Mesenchymal stem cell (in vitro differentiated cells and primary cell): ENCODE measurements at regions not wholly inside any gene's neighbourhood (a gene's known extent, or its start where the extent isn't known, plus 50 kb on each side); places are given as distances from the start of the nearest gene placed in this dataset.

ENCODE experiments used
- DNase-seq: peaks from one replicate; pipeline ENCODE4 v3.0.0-alpha.2; 2013
- H2AFZ ChIP-seq: one replicate; pipeline ENCODE4 v1.6.1; 2013; ENCODE audit warnings: low read depth, mild to moderate bottlenecking, control low read depth, inconsistent platforms, low read length, moderate library complexity
- H2AK5ac ChIP-seq: 2 replicates; pipeline ENCODE4 v1.6.1; 2013; ENCODE audit warnings: low read length, moderate library complexity, mild to moderate bottlenecking, inconsistent platforms; ENCODE audit not compliant: severe bottlenecking
- H2BK120ac ChIP-seq: one replicate; pipeline ENCODE4 v1.6.1; 2013; ENCODE audit warnings: low read depth, mild to moderate bottlenecking, inconsistent platforms, low read length, moderate library complexity
- H2BK12ac ChIP-seq, 2 experiments: one replicate each; pipeline ENCODE4 v1.6.1; 2013; ENCODE audit warnings: inconsistent platforms in 2 of 2, low read length in 2 of 2, mild to moderate bottlenecking in 2 of 2, moderate library complexity in 2 of 2, control low read depth in 1 of 2
- H2BK15ac ChIP-seq: one replicate; pipeline ENCODE4 v1.6.1; 2013; ENCODE audit warnings: mild to moderate bottlenecking, low read depth, inconsistent platforms; ENCODE audit not compliant: poor library complexity, severe bottlenecking
- H2BK5ac ChIP-seq: 2 replicates; pipeline ENCODE4 v1.6.1; 2013; ENCODE audit warnings: low read depth, mild to moderate bottlenecking, low read length, control low read depth, inconsistent platforms; ENCODE audit not compliant: poor library complexity, severe bottlenecking
- H3K14ac ChIP-seq, 2 experiments: one replicate each; pipeline ENCODE4 v1.6.1; 2013; ENCODE audit warnings: inconsistent platforms in 2 of 2, low read length in 2 of 2, control low read depth in 1 of 2, mild to moderate bottlenecking in 1 of 2, moderate library complexity in 1 of 2
- H3K18ac ChIP-seq, 2 experiments: one replicate each; pipeline ENCODE4 v1.6.1; 2013; ENCODE audit warnings: inconsistent platforms in 2 of 2, low read length in 2 of 2, control low read depth in 1 of 2, low read depth in 1 of 2, mild to moderate bottlenecking in 1 of 2
- H3K23ac ChIP-seq, 2 experiments: one replicate each; pipeline ENCODE4 v1.6.1; 2013; ENCODE audit warnings: inconsistent platforms in 2 of 2, low read length in 2 of 2, mild to moderate bottlenecking in 2 of 2, moderate library complexity in 2 of 2, control low read depth in 1 of 2
- H3K27ac ChIP-seq: 2 replicates; pipeline ENCODE4 v1.5.1; 2013; ENCODE audit warnings: mild to moderate bottlenecking, moderate library complexity, low read length, control low read depth, inconsistent platforms; ENCODE audit not compliant: poor library complexity, severe bottlenecking
- H3K27me3 ChIP-seq, 2 experiments: 2 replicates each; pipeline versions ENCODE4 v1.6.1 to v1.7.0; 2013; ENCODE audit warnings: low read length in 2 of 2, mild to moderate bottlenecking in 2 of 2, moderate library complexity in 2 of 2, control low read depth in 1 of 2, inconsistent platforms in 1 of 2; ENCODE audit not compliant: control insufficient read depth in 1 of 2, insufficient read depth in 1 of 2
- H3K36me3 ChIP-seq, 2 experiments: 2 replicates each; pipeline versions ENCODE4 v1.6.1 to v1.7.0; 2013; ENCODE audit warnings: low read length in 2 of 2, control low read depth in 1 of 2, inconsistent platforms in 1 of 2, low read depth in 1 of 2, mild to moderate bottlenecking in 1 of 2; ENCODE audit not compliant: insufficient read depth in 2 of 2, control insufficient read depth in 1 of 2
- H3K4ac ChIP-seq, 2 experiments: one replicate each; pipeline ENCODE4 v1.6.1; 2013; ENCODE audit warnings: inconsistent platforms in 2 of 2, low read length in 2 of 2, mild to moderate bottlenecking in 2 of 2, moderate library complexity in 2 of 2, control low read depth in 1 of 2, low read depth in 1 of 2
- H3K4me1 ChIP-seq: 2 replicates; pipeline ENCODE4 v1.6.1; 2013; ENCODE audit warnings: low read depth, low read length, control low read depth; ENCODE audit not compliant: control insufficient read depth, insufficient read depth
- H3K4me2 ChIP-seq: 2 replicates; pipeline ENCODE4 v1.6.1; 2013; ENCODE audit warnings: low read length, mild to moderate bottlenecking, inconsistent platforms; ENCODE audit not compliant: poor library complexity, severe bottlenecking
- H3K4me3 ChIP-seq, 2 experiments: 2 replicates each; pipeline versions ENCODE4 v1.5.1 to v1.7.0; 2013; ENCODE audit warnings: low read length in 2 of 2, mild to moderate bottlenecking in 2 of 2, control low read depth in 1 of 2, low read depth in 1 of 2; ENCODE audit not compliant: insufficient read depth in 1 of 2
- H3K79me1 ChIP-seq: replicated peaks from 2 replicates; pipeline ENCODE4 v1.6.1; 2013; ENCODE audit warnings: mild to moderate bottlenecking, control low read depth, low read length, inconsistent platforms; ENCODE audit not compliant: poor library complexity, severe bottlenecking
- H3K9ac ChIP-seq: 2 replicates; pipeline ENCODE4 v1.7.0; 2013; ENCODE audit warnings: mild to moderate bottlenecking, low read length, moderate library complexity
- H3K9me3 ChIP-seq: 2 replicates; pipeline ENCODE4 v1.7.0; 2013; ENCODE audit warnings: mild to moderate bottlenecking, low read length; ENCODE audit not compliant: control insufficient read depth
- H4K8ac ChIP-seq: one replicate; pipeline ENCODE4 v1.6.1; 2013; ENCODE audit warnings: inconsistent platforms, mild to moderate bottlenecking, low read length, moderate library complexity
- H4K91ac ChIP-seq: one replicate; pipeline ENCODE4 v1.6.1; 2013; ENCODE audit warnings: mild to moderate bottlenecking, low read length, inconsistent platforms
- WGBS: methylation state at CpG from one replicate; pipeline ENCODE4 v1.1.7; 2013; ENCODE audit warnings: mixed read lengths; 5-methylcytosine and 5-hydroxymethylcytosine counted together

DNA sequence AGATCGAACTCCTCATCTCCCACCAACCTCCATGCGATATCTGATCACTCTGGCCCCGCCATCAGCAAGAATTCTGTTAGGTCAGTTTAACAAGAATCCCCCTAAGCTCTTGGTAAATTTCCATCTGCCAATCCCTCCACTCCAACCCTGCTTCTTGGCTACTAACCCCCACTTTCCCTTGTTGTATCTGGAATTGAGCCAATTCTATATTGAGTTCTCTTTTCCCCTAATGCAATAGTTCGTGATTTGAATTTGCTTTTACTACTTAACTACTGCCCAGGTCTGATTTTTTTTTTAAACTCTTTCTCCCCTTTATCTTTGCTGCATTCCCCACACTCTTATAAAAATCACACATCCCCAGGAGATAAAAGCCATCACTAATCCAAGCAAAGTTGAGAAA lies 159.3 kb upstream of the STK17B start:
- Histone ChIP-seq H3K4me3 (no peak overlapping the region), H3K27me3 (no peaks in the 10 kb centered on the region), H2BK5ac (no peak overlapping the region), H2BK120ac (no peak overlapping the region), H3K79me1 (no peaks in the 10 kb centered on the region), H3K14ac (no peak overlapping the region), H2BK15ac (no peak overlapping the region), H2AFZ (no peak overlapping the region), H3K9ac (no peak overlapping the region), H4K8ac (no peak overlapping the region), H2AK5ac (peak overlapping the region; percentile 70), H2BK12ac (peak overlapping the region; percentile 31 to 82), H3K36me3 (no peaks in the 10 kb centered on the region), H3K4me1 (peaks cover 4% of the 10 kb centered on the region), H3K4ac (peak overlapping the region in 1 of 2 experiments; percentile 37), H3K27ac (no peak overlapping the region), H3K18ac (peak overlapping the region in 1 of 2 experiments; percentile 9), H3K9me3 (no peaks in the 10 kb centered on the region), H4K91ac (no peak overlapping the region), H3K23ac (no peak overlapping the region), H3K4me2 (no peak overlapping the region)
- WGBS = over 99% methylated on average over 4 of the region's 4 CpGs
- no peak for DNase-seq

DNA sequence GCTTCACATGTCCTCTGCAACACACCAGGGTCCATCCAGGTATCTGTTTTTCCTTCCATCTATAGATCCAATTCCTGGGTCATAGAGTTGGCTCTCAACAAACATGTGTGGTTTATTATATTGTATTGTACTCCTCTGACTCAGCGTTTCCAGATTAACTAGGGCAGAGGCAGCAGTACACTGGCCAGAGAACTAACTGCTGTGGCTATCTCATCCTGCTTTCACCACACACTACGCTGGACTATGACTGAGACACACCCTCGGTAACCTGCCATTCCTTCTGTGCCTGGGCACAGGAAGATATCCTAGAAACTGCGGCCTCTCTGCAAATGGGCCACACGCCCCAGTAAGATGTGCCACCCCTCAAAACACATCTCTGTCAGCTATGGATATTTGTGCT lies 159.8 kb upstream of the STK17B start:
- DNase-seq = peak; percentile 69
- Histone ChIP-seq H3K4me3 (peak overlapping the region in 1 of 2 experiments; percentile 16), H3K4me2 (no peak overlapping the region), H4K91ac (no peak overlapping the region), H3K9me3 (no peaks in the 10 kb centered on the region), H4K8ac (no peak overlapping the region), H3K4me1 (peaks cover 7% of the 10 kb centered on the region), H2AFZ (no peak overlapping the region), H3K23ac (no peak overlapping the region), H3K14ac (no peak overlapping the region), H2BK120ac (no peak overlapping the region), H3K27ac (no peak overlapping the region), H3K36me3 (no peaks in the 10 kb centered on the region), H2AK5ac (no peak overlapping the region), H3K9ac (peak overlapping the region; percentile 48), H3K79me1 (no peaks in the 10 kb centered on the region), H2BK15ac (no peak overlapping the region), H3K27me3 (no peaks in the 10 kb centered on the region), H2BK12ac (peak overlapping the region; percentile 29 to 77), H2BK5ac (no peak overlapping the region), H3K4ac (peak overlapping the region in 1 of 2 experiments; percentile 65), H3K18ac (peak overlapping the region; percentile 4 to 57)
- WGBS = 35% methylated on average over 3 of the region's 5 CpGs

GRCh38 chr2:196331851-196332250 lies 160.5 kb upstream of the STK17B start:
- Histone ChIP-seq H4K8ac (no peak overlapping the region), H2AFZ (no peak overlapping the region), H2BK5ac (no peak overlapping the region), H2BK12ac (no peak overlapping the region), H2BK15ac (no peak overlapping the region), H3K18ac (no peak overlapping the region), H3K23ac (no peak overlapping the region), H3K4me1 (peaks cover 10% of the 10 kb centered on the region), H3K27ac (no peak overlapping the region), H3K4ac (no peak overlapping the region), H3K4me3 (no peak overlapping the region), H3K9me3 (no peaks in the 10 kb centered on the region), H4K91ac (no peak overlapping the region), H2BK120ac (no peak overlapping the region), H3K27me3 (no peaks in the 10 kb centered on the region), H3K79me1 (no peaks in the 10 kb centered on the region), H3K36me3 (no peaks in the 10 kb centered on the region), H3K4me2 (no peak overlapping the region), H3K14ac (no peak overlapping the region), H2AK5ac (no peak overlapping the region), H3K9ac (peak overlapping the region; percentile 48)
- no CpG with 5 or more reads among the region's 4 CpGs for WGBS
- peak; percentile 67 for DNase-seq

- H3K9me3 ChIP-seq = no peaks in the 10 kb centered on the region
- no peak overlapping the region for H3K9ac ChIP-seq
- DNase-seq = no peak
- H2BK5ac ChIP-seq = no peak overlapping the region
- no peak overlapping the region for H2AFZ ChIP-seq
- H2BK12ac ChIP-seq = no peak overlapping the region
- no peak overlapping the region for H3K23ac ChIP-seq
- no peak overlapping the region for H4K91ac ChIP-seq
- H3K4me2 ChIP-seq = no peak overlapping the region
- no peak overlapping the region for H3K14ac ChIP-seq
- no peak overlapping the region for H3K4ac ChIP-seq
- no peak overlapping the region for H2BK15ac ChIP-seq
- H3K27me3 ChIP-seq = no peaks in the 10 kb centered on the region
- no peak overlapping the region for H3K27ac ChIP-seq
- no peak overlapping the region for H2AK5ac ChIP-seq
- H3K4me1 ChIP-seq = peaks cover 11% of the 10 kb centered on the region
- H2BK120ac ChIP-seq = no peak overlapping the region
- no peaks in the 10 kb centered on the region for H3K36me3 ChIP-seq
- no peak overlapping the region for H3K18ac ChIP-seq
- H3K4me3 ChIP-seq = no peak overlapping the region
- no peak overlapping the region for H4K8ac ChIP-seq
- H3K79me1 ChIP-seq = no peaks in the 10 kb centered on the region
These were observed 162.0 kb upstream of the STK17B start for GRCh38 chr2:196333397-196333796.
